ENCODE measurements at regions not wholly inside any gene's neighbourhood (a gene's known extent, or its start where the extent isn't known, plus 50 kb on each side); places are given as distances from the start of the nearest gene placed in this dataset.

GRCh38 chr2:5230855-5231254, 461.3 kb upstream of the SOX11 start:
- Histone ChIP-seq H3K27ac (ENCODE audit: low read length) (no peak overlapping the region), H3K79me2 (ENCODE audit: low read length) (no peaks in the 10 kb centered on the region), H2AFZ (ENCODE audit: low read depth, low read length) (no peak overlapping the region), H3K9me3 (ENCODE audit: insufficient read depth, low read length) (no peaks in the 10 kb centered on the region), H3K27me3 (ENCODE audit: low read depth, low read length) (no peaks in the 10 kb centered on the region), H3K4me3 (ENCODE audit: low read length) (no peak overlapping the region), H3K4me1 (ENCODE audit: low read length) (no peaks in the 10 kb centered on the region), H3K4me2 (ENCODE audit: low read length) (no peak overlapping the region), H3K36me3 (replicated peaks; ENCODE audit: low read depth, low read length) (no peaks in the 10 kb centered on the region), H4K20me1 (ENCODE audit: insufficient read depth, low read length) (no peaks in the 10 kb centered on the region), H3K9ac (ENCODE audit: low read length) (no peak overlapping the region)
- TF ChIP-seq EZH2phosphoT487 (IDR thresholded peaks at IDR 0.05; ENCODE audit: low read depth) = no peak
- TF ChIP-seq CTCF (IDR thresholded peaks at IDR 0.05; ENCODE audit: low read depth, low read length) = no peak

GRCh38 chr2:5231287-5231686, 460.9 kb upstream of the SOX11 start:
- Histone ChIP-seq H3K4me1 (ENCODE audit: low read length) (no peaks in the 10 kb centered on the region), H3K9ac (ENCODE audit: low read length) (no peak overlapping the region), H3K4me2 (ENCODE audit: low read length) (no peak overlapping the region), H3K27me3 (ENCODE audit: low read depth, low read length) (no peaks in the 10 kb centered on the region), H3K27ac (ENCODE audit: low read length) (no peak overlapping the region), H3K79me2 (ENCODE audit: low read length) (no peaks in the 10 kb centered on the region), H4K20me1 (ENCODE audit: insufficient read depth, low read length) (no peaks in the 10 kb centered on the region), H2AFZ (ENCODE audit: low read depth, low read length) (no peak overlapping the region), H3K4me3 (ENCODE audit: low read length) (no peak overlapping the region), H3K9me3 (ENCODE audit: insufficient read depth, low read length) (no peaks in the 10 kb centered on the region), H3K36me3 (replicated peaks; ENCODE audit: low read depth, low read length) (no peaks in the 10 kb centered on the region)
- TF ChIP-seq CTCF (IDR thresholded peaks at IDR 0.05; ENCODE audit: low read depth, low read length) (no peak), EZH2phosphoT487 (IDR thresholded peaks at IDR 0.05; ENCODE audit: low read depth) (no peak)

GRCh38 chr2:5234563-5234962, 457.6 kb upstream of the SOX11 start:
- TF ChIP-seq CTCF (IDR thresholded peaks at IDR 0.05; ENCODE audit: low read depth, low read length) = no peak
- no peak for TF ChIP-seq EZH2phosphoT487 (IDR thresholded peaks at IDR 0.05; ENCODE audit: low read depth)
- Histone ChIP-seq H3K27me3 (ENCODE audit: low read depth, low read length) (no peaks in the 10 kb centered on the region), H3K4me1 (ENCODE audit: low read length) (no peaks in the 10 kb centered on the region), H3K36me3 (replicated peaks; ENCODE audit: low read depth, low read length) (no peaks in the 10 kb centered on the region), H3K4me2 (ENCODE audit: low read length) (no peak overlapping the region), H3K9me3 (ENCODE audit: insufficient read depth, low read length) (no peaks in the 10 kb centered on the region), H3K4me3 (ENCODE audit: low read length) (no peak overlapping the region), H3K27ac (ENCODE audit: low read length) (no peak overlapping the region), H4K20me1 (ENCODE audit: insufficient read depth, low read length) (no peaks in the 10 kb centered on the region), H3K9ac (ENCODE audit: low read length) (no peak overlapping the region), H2AFZ (ENCODE audit: low read depth, low read length) (no peak overlapping the region), H3K79me2 (ENCODE audit: low read length) (no peaks in the 10 kb centered on the region)

GRCh38 chr2:5235701-5236100, 456.5 kb upstream of the SOX11 start:
- H2AFZ ChIP-seq (ENCODE audit: low read depth, low read length) = no peak overlapping the region
- H3K4me1 ChIP-seq (ENCODE audit: low read length) = no peaks in the 10 kb centered on the region
- H3K9me3 ChIP-seq (ENCODE audit: insufficient read depth, low read length) = no peaks in the 10 kb centered on the region
- no peak overlapping the region for H3K4me3 ChIP-seq (ENCODE audit: low read length)
- H3K79me2 ChIP-seq (ENCODE audit: low read length) = no peaks in the 10 kb centered on the region
- H3K9ac ChIP-seq (ENCODE audit: low read length) = no peak overlapping the region
- no peaks in the 10 kb centered on the region for H3K27me3 ChIP-seq (ENCODE audit: low read depth, low read length)
- H3K36me3 ChIP-seq (replicated peaks; ENCODE audit: low read depth, low read length) = no peaks in the 10 kb centered on the region
- no peak overlapping the region for H3K27ac ChIP-seq (ENCODE audit: low read length)
- TF ChIP-seq CTCF (IDR thresholded peaks at IDR 0.05; ENCODE audit: low read depth, low read length) = no peak
- TF ChIP-seq EZH2phosphoT487 (IDR thresholded peaks at IDR 0.05; ENCODE audit: low read depth) = no peak
- no peak overlapping the region for H3K4me2 ChIP-seq (ENCODE audit: low read length)
- H4K20me1 ChIP-seq (ENCODE audit: insufficient read depth, low read length) = no peaks in the 10 kb centered on the region

All from OCI-LY3 (cell line).